ENCODE measurements at regions not wholly inside any gene's neighbourhood (a gene's known extent, or its start where the extent isn't known, plus 50 kb on each side); places are given as distances from the start of the nearest gene placed in this dataset.

- TF ChIP-seq POLR2AphosphoS5 (IDR thresholded peaks at IDR 0.05; ENCODE audit: low read depth, low read length): no peak
- no peak for TF ChIP-seq POLR2A (IDR thresholded peaks at IDR 0.05; ENCODE audit: low read depth, low read length)
- TF ChIP-seq TAF1 (IDR thresholded peaks at IDR 0.05; ENCODE audit: borderline replicate concordance, low read depth, low read length): no peak
These were observed 1252.6 kb downstream of the TMEM121 start for GRCh38 chr14:106778986-106779385.
